GM12875 (cell line): ENCODE measurements at regions not wholly inside any gene's neighbourhood (a gene's known extent, or its start where the extent isn't known, plus 50 kb on each side); places are given as distances from the start of the nearest gene placed in this dataset.

Experiments used
- H3K4me3 ChIP-seq: one replicate; pipeline ENCODE4 v1.5.1; 2011; ENCODE audit warnings: low read depth, low read length, control low read depth
- TF ChIP-seq, protein P1 (sequence below): IDR thresholded peaks from 2 replicates; pipeline ENCODE4 v1.5.1; 2011; ENCODE audit warnings: low read depth, mild to moderate bottlenecking, control low read depth, inconsistent platforms, low read length, moderate library complexity, borderline replicate concordance; ENCODE audit not compliant: insufficient read depth

DNA sequence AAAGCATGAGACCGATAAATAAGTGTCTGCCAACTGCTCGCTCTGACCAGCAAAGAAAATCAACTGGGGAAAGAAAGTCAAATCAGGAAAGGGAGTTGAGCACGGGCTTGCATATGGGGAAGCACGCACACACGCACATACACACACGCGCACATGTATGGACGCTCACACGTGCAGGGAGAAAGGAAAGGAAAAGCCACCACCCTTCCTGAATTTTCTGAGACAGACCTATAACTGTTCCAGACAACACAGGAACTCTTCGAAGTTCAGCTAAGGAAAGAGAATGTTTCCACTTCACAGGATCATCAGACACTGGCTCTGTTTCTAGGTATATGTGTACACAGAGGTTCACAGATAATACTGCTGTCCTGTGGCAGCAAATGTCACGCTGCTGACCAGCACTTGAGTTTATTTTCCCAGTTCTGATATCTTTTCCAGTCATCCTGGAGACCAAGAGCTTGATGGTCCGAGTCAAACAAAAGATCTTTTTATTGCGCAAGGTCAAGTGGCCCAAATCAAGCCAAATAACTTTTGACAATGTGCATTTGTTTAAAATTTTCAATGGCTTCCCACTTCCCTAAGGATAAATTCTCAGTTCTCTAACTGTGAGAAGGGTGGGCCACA is 82.1 kb upstream of the TMCC3 start:
- TF ChIP-seq, protein P1, sequence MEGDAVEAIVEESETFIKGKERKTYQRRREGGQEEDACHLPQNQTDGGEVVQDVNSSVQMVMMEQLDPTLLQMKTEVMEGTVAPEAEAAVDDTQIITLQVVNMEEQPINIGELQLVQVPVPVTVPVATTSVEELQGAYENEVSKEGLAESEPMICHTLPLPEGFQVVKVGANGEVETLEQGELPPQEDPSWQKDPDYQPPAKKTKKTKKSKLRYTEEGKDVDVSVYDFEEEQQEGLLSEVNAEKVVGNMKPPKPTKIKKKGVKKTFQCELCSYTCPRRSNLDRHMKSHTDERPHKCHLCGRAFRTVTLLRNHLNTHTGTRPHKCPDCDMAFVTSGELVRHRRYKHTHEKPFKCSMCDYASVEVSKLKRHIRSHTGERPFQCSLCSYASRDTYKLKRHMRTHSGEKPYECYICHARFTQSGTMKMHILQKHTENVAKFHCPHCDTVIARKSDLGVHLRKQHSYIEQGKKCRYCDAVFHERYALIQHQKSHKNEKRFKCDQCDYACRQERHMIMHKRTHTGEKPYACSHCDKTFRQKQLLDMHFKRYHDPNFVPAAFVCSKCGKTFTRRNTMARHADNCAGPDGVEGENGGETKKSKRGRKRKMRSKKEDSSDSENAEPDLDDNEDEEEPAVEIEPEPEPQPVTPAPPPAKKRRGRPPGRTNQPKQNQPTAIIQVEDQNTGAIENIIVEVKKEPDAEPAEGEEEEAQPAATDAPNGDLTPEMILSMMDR, result no peak
- H3K4me3 ChIP-seq, result no peak overlapping the region

DNA sequence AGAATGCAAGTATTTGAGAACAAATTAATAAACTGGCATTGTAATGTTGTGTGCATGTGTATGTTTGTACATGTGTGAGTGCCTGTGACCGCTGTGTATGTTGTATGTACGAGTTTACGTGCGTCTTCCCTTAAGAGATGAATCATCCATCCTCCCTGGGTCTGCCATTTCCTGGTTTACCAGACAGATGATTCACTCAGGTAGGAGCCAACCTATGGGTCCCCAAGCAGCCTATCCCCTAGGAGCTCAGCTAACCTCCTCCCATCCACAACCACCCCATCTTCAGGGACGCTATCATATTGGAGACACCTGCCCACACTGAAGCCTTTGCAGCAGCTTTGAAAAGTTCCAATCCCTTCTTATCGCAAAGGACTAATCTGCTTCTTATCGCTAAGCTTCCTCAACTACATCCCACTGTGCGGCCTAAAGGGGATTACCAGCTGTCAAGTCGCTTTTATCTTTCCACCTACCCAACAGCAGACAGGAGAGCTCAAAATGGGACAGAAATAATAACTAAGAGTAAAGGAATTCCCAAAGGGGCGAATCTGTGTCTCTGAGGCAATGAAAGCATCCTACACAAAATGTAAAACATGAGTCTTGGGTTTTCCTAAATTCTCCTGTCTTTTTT is 81.5 kb upstream of the TMCC3 start:
- TF ChIP-seq, protein P1, result no peak
- no peak overlapping the region for H3K4me3 ChIP-seq

DNA sequence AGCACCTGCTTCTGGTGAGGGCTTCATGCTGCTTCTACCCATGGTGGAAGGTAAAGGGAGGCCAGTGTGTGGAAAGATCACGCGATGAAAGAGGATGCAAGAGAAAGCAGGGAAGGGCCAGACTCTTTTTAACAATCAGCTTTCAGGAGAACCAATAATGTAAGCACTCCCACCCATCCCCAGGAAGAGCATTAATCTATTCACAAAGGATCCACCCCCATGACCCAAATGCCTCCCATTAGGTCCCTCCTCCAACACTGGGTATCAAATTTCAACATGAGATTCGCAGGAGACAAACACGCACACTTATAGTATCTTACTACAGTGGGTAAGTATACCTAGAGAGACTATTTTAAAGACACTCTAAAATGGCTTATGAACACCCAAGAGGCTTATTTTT is 80.5 kb upstream of the TMCC3 start:
- TF ChIP-seq, protein P1, result no peak
- H3K4me3 ChIP-seq, result no peak overlapping the region

GRCh38 chr12:94726236-94726835 is 76.0 kb upstream of the TMCC3 start:
- TF ChIP-seq, protein P1, result no peak
- H3K4me3 ChIP-seq, result no peak overlapping the region

GRCh38 chr12:94725375-94726168 is 75.2 kb upstream of the TMCC3 start:
- no peak overlapping the region for H3K4me3 ChIP-seq
- TF ChIP-seq, protein P1, result no peak

DNA sequence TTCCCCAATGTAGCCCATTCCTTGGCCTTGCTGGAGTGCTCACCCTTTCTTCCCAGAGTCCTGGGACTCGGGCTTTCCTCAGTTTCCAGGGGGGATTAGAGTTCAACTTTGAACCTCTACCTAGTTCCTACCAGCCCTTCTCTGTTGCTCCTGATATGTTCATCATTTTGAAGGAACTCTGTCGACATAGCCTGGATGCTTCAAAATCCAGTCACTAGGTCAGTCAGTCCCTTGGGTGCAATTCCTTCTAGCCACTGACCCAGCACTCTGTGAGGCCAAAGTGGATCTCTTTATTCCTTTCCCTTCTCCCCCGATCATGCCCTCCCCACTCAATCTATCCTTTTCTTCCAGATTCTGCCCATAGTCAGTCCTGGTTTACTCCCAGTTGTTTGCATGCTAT is 72.3 kb upstream of the TMCC3 start:
- TF ChIP-seq, protein P1, result no peak
- no peak overlapping the region for H3K4me3 ChIP-seq
